Heart right ventricle (tissue), 16 donors: ENCODE measurements at regions not wholly inside any gene's neighbourhood (a gene's known extent, or its start where the extent isn't known, plus 50 kb on each side); places are given as distances from the start of the nearest gene placed in this dataset.

Source experiments
- ATAC-seq, 8 donors: fragments of 200-7000 bp; cut with Tn5 transposase; one replicate each; pipeline ENCODE4 v1.9.1; 2020; ENCODE audit warnings: mild to moderate bottlenecking in 8 of 8, moderate library complexity in 8 of 8, moderate number of reproducible peaks in 1 of 8
- DNase-seq, 2 donors: peaks; one replicate each; pipeline ENCODE4 v3.0.0-alpha.2; 2020
- H3K27ac ChIP-seq, 10 donors: fragments of 200-600 bp; sonication (generic) in 2 of 10; one replicate each; pipeline versions ENCODE4 v1.5.0 to v1.8.0; 2020 to 2022; ENCODE audit warnings: mild to moderate bottlenecking in 3 of 10
- H3K27me3 ChIP-seq, 7 donors: fragments of 200-600 bp; one replicate each; pipeline ENCODE4 v1.8.0; 2021 to 2022; ENCODE audit warnings: mild to moderate bottlenecking in 2 of 7
- H3K36me3 ChIP-seq, 9 donors: fragments of 200-600 bp; sonication (generic) in 1 of 9; one replicate each; pipeline versions ENCODE4 v1.5.0 to v1.8.0; 2020 to 2022; ENCODE audit warnings: mild to moderate bottlenecking in 2 of 9
- H3K4me1 ChIP-seq, 9 donors: fragments of 200-600 bp; sonication (generic) in 1 of 9; one replicate each; pipeline versions ENCODE4 v1.5.0 to v1.8.0; 2020 to 2022; ENCODE audit warnings: mild to moderate bottlenecking in 4 of 9
- H3K4me3 ChIP-seq, 10 donors: fragments of 200-600 bp; sonication (generic) in 2 of 10; one replicate each; pipeline versions ENCODE4 v1.5.0 to v1.8.0; 2020 to 2022; ENCODE audit warnings: mild to moderate bottlenecking in 7 of 10, moderate library complexity in 2 of 10
- H3K9me3 ChIP-seq, 11 donors: fragments of 200-600 bp in 10 of 11; sonication (generic) in 2 of 11; one replicate each; pipeline versions ENCODE4 v1.5.0 to v1.8.0; 2013 to 2022; ENCODE audit warnings: mild to moderate bottlenecking in 2 of 11, control low read depth in 1 of 11, moderate library complexity in 1 of 11
- WGBS, 2 donors: extraction: QIAGEN DNeasy Blood & Tissue Kit; methylation state at CpG; one replicate each; pipeline ENCODE4 v1.1.7; 2013; ENCODE audit warnings: inconsistent platforms in 1 of 2; 5-methylcytosine and 5-hydroxymethylcytosine counted together
- intact Hi-C, 10 donors: fragments of 100-400 bp; cut with DNase I; formaldehyde crosslinking; loops; one replicate each; pipeline versions ENCODE4 v1.11.1 to v1.14.2; 2022
- TF ChIP-seq, protein P1 (sequence below), 9 donors: fragments of 200-600 bp; sonication (generic) in 2 of 9; IDR thresholded peaks; one replicate each; pipeline versions ENCODE4 v1.5.0 to v1.8.0; 2021 to 2022; ENCODE audit warnings: antibody characterized with exemption in 9 of 9, mild to moderate bottlenecking in 5 of 9, moderate library complexity in 1 of 9
- donor health status: Arrhythmogenic right ventricular cardiomyopathy.
- donor health status: ischemic (EF 13 %, LVEDD 7.1; RV severe dilation, severe dysfunction).
- donor health status: healthy with polysubstance abuse.
- donor health status: DM: no; HTN: yes; CAD: no.
- donor health status: DM: no; HTN: no; CAD: no.
- donor health status: ischemic (EF 25% LVEDD 6.9; RV normal size, moderate dysfunction).
- donor health status: ischemic (EF 25% LVEDD 5.7; RV mildly dilated, moderate dysfunction).
- donor health status: healthy.
- donor health status: DM: yes; HTN: yes; CAD: no.
- donor health status: Ischemic cardiomyopathy.
- donor health status: ischemic (EF 35%, LVEDD 5.7; RV mildly dilated, moderate dysfunction).
- donor health status: nonischemic (EF 11% LVEDD 7.7; RV severe dilation, severe dysfunction).
- donor health status: DM: yes; HTN: yes; CAD: no.
- donor health status: PGD.
- donor health status: ischemic (EF 29% LVEDD 5.4; RV normal size, mild dysfunction).
- donor health status: nonischemic (EF 23%, LVEDD 6.1; RV moderate dilation, normal function).

- Histone ChIP-seq H3K27ac (no peak overlapping the region), H3K4me1 (no peaks in the 10 kb centered on the region), H3K36me3 (no peaks in the 10 kb centered on the region), H3K4me3 (no peak overlapping the region), H3K27me3 (peaks cover 0 to 8% (median 0%) of the 10 kb centered on the region in 7 donors), H3K9me3 (no peaks in the 10 kb centered on the region)
- ATAC-seq = no peak
- TF ChIP-seq, protein P1, sequence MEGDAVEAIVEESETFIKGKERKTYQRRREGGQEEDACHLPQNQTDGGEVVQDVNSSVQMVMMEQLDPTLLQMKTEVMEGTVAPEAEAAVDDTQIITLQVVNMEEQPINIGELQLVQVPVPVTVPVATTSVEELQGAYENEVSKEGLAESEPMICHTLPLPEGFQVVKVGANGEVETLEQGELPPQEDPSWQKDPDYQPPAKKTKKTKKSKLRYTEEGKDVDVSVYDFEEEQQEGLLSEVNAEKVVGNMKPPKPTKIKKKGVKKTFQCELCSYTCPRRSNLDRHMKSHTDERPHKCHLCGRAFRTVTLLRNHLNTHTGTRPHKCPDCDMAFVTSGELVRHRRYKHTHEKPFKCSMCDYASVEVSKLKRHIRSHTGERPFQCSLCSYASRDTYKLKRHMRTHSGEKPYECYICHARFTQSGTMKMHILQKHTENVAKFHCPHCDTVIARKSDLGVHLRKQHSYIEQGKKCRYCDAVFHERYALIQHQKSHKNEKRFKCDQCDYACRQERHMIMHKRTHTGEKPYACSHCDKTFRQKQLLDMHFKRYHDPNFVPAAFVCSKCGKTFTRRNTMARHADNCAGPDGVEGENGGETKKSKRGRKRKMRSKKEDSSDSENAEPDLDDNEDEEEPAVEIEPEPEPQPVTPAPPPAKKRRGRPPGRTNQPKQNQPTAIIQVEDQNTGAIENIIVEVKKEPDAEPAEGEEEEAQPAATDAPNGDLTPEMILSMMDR (IDR thresholded peaks at IDR 0.05) = no peak
- intact Hi-C loops = no loop called here
- no peak for DNase-seq
- 73 to 78% methylated on average over 3 of the region's 3 CpGs for WGBS, 2 donors
Measured at GRCh38 chr18:35786365-35787042, 186.0 kb upstream of the RMP24 start.

- H3K9me3 ChIP-seq = no peaks in the 10 kb centered on the region
- no peaks in the 10 kb centered on the region for H3K36me3 ChIP-seq
- no peak overlapping the region for H3K4me3 ChIP-seq
- 85 to 86% methylated on average over 2 of the region's 2 CpGs for WGBS, 2 donors
- TF ChIP-seq, protein P1 (IDR thresholded peaks at IDR 0.05) = no peak
- peaks cover 0 to 8% (median 0%) of the 10 kb centered on the region in 7 donors for H3K27me3 ChIP-seq
- ATAC-seq (no peak), DNase-seq (no peak)
- H3K4me1 ChIP-seq = no peaks in the 10 kb centered on the region
- no peak overlapping the region for H3K27ac ChIP-seq
- intact Hi-C loops = no loop called here
Measured at GRCh38 chr18:35789543-35789942, 182.9 kb upstream of the RMP24 start.

- 32 to 43% methylated on average over 1 of the region's 1 CpG for whole genome bisulfite sequencing, 2 donors
- Histone ChIP-seq H3K9me3 (no peaks in the 10 kb centered on the region), H3K4me3 (no peak overlapping the region), H3K27ac (no peak overlapping the region), H3K27me3 (no peaks in the 10 kb centered on the region), H3K36me3 (no peaks in the 10 kb centered on the region), H3K4me1 (no peaks in the 10 kb centered on the region)
- TF ChIP-seq, protein P1 (IDR thresholded peaks at IDR 0.05) = no peak
- ATAC-seq (no peak), DNase-seq (no peak)
- intact Hi-C loops = no loop called here
Measured at GRCh38 chr18:35797948-35798347, 174.5 kb upstream of the RMP24 start.

GRCh38 chr18:35803551-35803950 lies 168.9 kb upstream of the RMP24 start:
- Histone ChIP-seq H3K27me3 (no peaks in the 10 kb centered on the region), H3K27ac (no peak overlapping the region), H3K4me3 (no peak overlapping the region), H3K4me1 (no peaks in the 10 kb centered on the region), H3K36me3 (no peaks in the 10 kb centered on the region), H3K9me3 (no peaks in the 10 kb centered on the region)
- no peak for ATAC-seq
- TF ChIP-seq, protein P1 (IDR thresholded peaks at IDR 0.05) = no peak
- WGBS, 2 donors = 61 to 62% methylated on average over 1 of the region's 1 CpG
- DNase-seq = no peak
- intact Hi-C loops = no loop called here
